ENCODE measurements at regions not wholly inside any gene's neighbourhood (a gene's known extent, or its start where the extent isn't known, plus 50 kb on each side); places are given as distances from the start of the nearest gene placed in this dataset.

GRCh38 chr5:4758550-4758949 is 381.6 kb upstream of the ADAMTS16 start:
- TF ChIP-seq CTCF (IDR thresholded peaks at IDR 0.05) (no peak), POLR2AphosphoS5 (IDR thresholded peaks at IDR 0.05) (no peak), EP300 (IDR thresholded peaks at IDR 0.05) (no peak)
